A549 (cell line): ENCODE measurements at regions not wholly inside any gene's neighbourhood (a gene's known extent, or its start where the extent isn't known, plus 50 kb on each side); places are given as distances from the start of the nearest gene placed in this dataset.

Experiments used
- ATAC-seq, 2 experiments: fragments of 200-7000 bp in 1 of 2; fragments of >200 bp in 1 of 2; cut with Nextera tagmentation in 1 of 2; cut with Tn5 transposase in 1 of 2; 3 replicates each; pipeline versions ENCODE4 v1.8.0 to v1.9.1; 2018 to 2020; ENCODE audit warnings: mild to moderate bottlenecking in 1 of 2, moderate library complexity in 1 of 2
- CTCF ChIA-PET: fragments of 300-600 bp; sonication (Branson Sonifier 250); formaldehyde crosslinking; extraction: SDS; loops from one replicate; lab custom pipeline; 2021; ENCODE audit warnings: antibody characterized with exemption, inconsistent platforms; lab: Yijun Ruan, JAX
- POLR2A ChIA-PET: fragments of 350-600 bp; formaldehyde crosslinking; extraction: SDS; loops from one replicate; lab custom pipeline; 2021; ENCODE audit warnings: antibody characterized with exemption, inconsistent platforms; lab: Yijun Ruan, JAX
- DNase-seq, 2 experiments: peaks; one replicate each; pipeline versions ENCODE4 v3.0.0 to v3.0.0-alpha.2; 2011 to 2016; ENCODE audit warnings: low read depth in 1 of 2, low spot score in 1 of 2
- FAIRE-seq: peaks from 2 replicates; lab custom pipeline; 2011; peaks lifted over from hg19 to GRCh38; lab: Jason Lieb, UNC
- H3K27ac ChIP-seq, 2 experiments: fragments of >200 bp; sonication (Bioruptor Twin); formaldehyde crosslinking; 3 replicates each; pipeline ENCODE4 v1.5.1; 2016 to 2017
- H3K4me1 ChIP-seq: fragments of >200 bp; sonication (Bioruptor Twin); formaldehyde crosslinking; 3 replicates; pipeline ENCODE4 v1.6.1; 2016
- H3K4me2 ChIP-seq: fragments of >200 bp; sonication (Bioruptor Twin); formaldehyde crosslinking; 3 replicates; pipeline ENCODE4 v1.6.1; 2016
- H3K4me3 ChIP-seq: fragments of >200 bp; sonication (Bioruptor Twin); formaldehyde crosslinking; 3 replicates; pipeline ENCODE4 v1.5.1; 2016
- H3K9me3 ChIP-seq: fragments of >200 bp; sonication (Bioruptor Twin); formaldehyde crosslinking; 3 replicates; pipeline ENCODE4 v1.6.1; 2016
- CBX8 ChIP-seq: fragments of 200-600 bp; sonication (generic); IDR thresholded peaks from 2 replicates; pipeline ENCODE4 v1.6.1; 2016
- CEBPB ChIP-seq, 2 experiments: fragments of >200 bp in 1 of 2; sonication (Bioruptor Twin) in 1 of 2; formaldehyde crosslinking in 1 of 2; IDR thresholded peaks; 2 replicates each; pipeline ENCODE4 v1.6.1; 2012 to 2016
- CHD2 ChIP-seq: fragments of 150-350 bp; IDR thresholded peaks from 2 replicates; pipeline ENCODE4 v1.6.1; 2014; ENCODE audit warnings: low read length; ENCODE audit not compliant: partially characterized antibody
- EP300 ChIP-seq, 2 experiments: fragments of >200 bp; sonication (Bioruptor Twin); formaldehyde crosslinking; IDR thresholded peaks; 2 replicates in 1 of 2; 3 replicates in 1 of 2; pipeline ENCODE4 v1.6.1; 2016 to 2017
- KDM1A ChIP-seq: fragments of 200-600 bp; sonication (generic); IDR thresholded peaks from 2 replicates; pipeline ENCODE4 v1.6.1; 2016; ENCODE audit warnings: low read depth, mild to moderate bottlenecking
- NR3C1 ChIP-seq: fragments of >200 bp; sonication (Bioruptor Twin); formaldehyde crosslinking; IDR thresholded peaks from 3 replicates; pipeline ENCODE4 v1.6.1; 2017
- PBX3 ChIP-seq: IDR thresholded peaks from 2 replicates; pipeline ENCODE4 v1.6.1; 2012
- POLR2A ChIP-seq: IDR thresholded peaks from 2 replicates; pipeline ENCODE4 v1.6.1; 2012; ENCODE audit warnings: mild to moderate bottlenecking, low read length
- POLR2AphosphoS2 ChIP-seq: conservative IDR thresholded peaks from 2 replicates; pipeline ENCODE4 v1.6.1; 2012; ENCODE audit warnings: low read length, improper control_type of control experiment, inconsistent platforms
- REST ChIP-seq: fragments of 200-600 bp; sonication (generic); IDR thresholded peaks from 2 replicates; pipeline ENCODE4 v1.6.1; 2016; ENCODE audit warnings: antibody characterized with exemption, mild to moderate bottlenecking, moderate library complexity
- TFCP2L1 ChIP-seq: fragments of 250-450 bp; sonication (Bioruptor Pico); IDR thresholded peaks from 2 replicates; pipeline ENCODE4 v1.5.0; 2021; ENCODE audit warnings: mild to moderate bottlenecking
- WGBS: methylation state at CpG from one replicate; pipeline ENCODE4 v1.1.6; 2017; ENCODE audit errors: missing lambda C conversion rate; 5-methylcytosine and 5-hydroxymethylcytosine counted together

GRCh38 chrX:84258708-84259107 is 70.7 kb upstream of the RPS6KA6 start (continued):
- TF ChIP-seq EP300 (IDR thresholded peaks at IDR 0.05), result no peak
- no peak for TF ChIP-seq CHD2
- no peak for TF ChIP-seq PBX3
- no peak for TF ChIP-seq CBX8
- TF ChIP-seq, all 56 proteins: peak for 0

GRCh38 chrX:84248226-84248625 is 60.2 kb upstream of the RPS6KA6 start:
- no peaks in the 10 kb centered on the region for H3K4me1 ChIP-seq
- 18% methylated on average over 1 of the region's 1 CpG for WGBS

GRCh38 chrX:84240848-84241565 is 53.0 kb upstream of the RPS6KA6 start:
- Histone ChIP-seq H3K27ac (no peak overlapping the region), H3K9me3 (no peaks in the 10 kb centered on the region), H3K4me1 (no peaks in the 10 kb centered on the region), H3K4me2 (no peak overlapping the region), H3K4me3 (no peak overlapping the region)
- POLR2A ChIA-PET, result no interaction called here
- WGBS, result 38% methylated on average over 7 of the region's 7 CpGs
- no peak for ATAC-seq
- CTCF ChIA-PET, result no interaction called here
- no peak for FAIRE-seq
- TF ChIP-seq NR3C1, result no peak
- no peak for TF ChIP-seq POLR2A
- no peak for TF ChIP-seq CBX8
- TF ChIP-seq CHD2, result no peak
- TF ChIP-seq KDM1A, result no peak
- no peak for TF ChIP-seq CEBPB (IDR thresholded peaks at IDR 0.05)
- no peak for TF ChIP-seq REST
- TF ChIP-seq EP300 (IDR thresholded peaks at IDR 0.05), result no peak
- TF ChIP-seq TFCP2L1, result no peak
- no peak for DNase-seq

More at GRCh38 chrX:84248226-84248625, 60.2 kb upstream of the RPS6KA6 start:
- Histone ChIP-seq H3K4me3 (no peak overlapping the region), H3K9me3 (no peaks in the 10 kb centered on the region), H3K4me2 (no peak overlapping the region), H3K27ac (no peak overlapping the region)
- CTCF ChIA-PET, result no interaction called here
- no peak for FAIRE-seq
- TF ChIP-seq CBX8 (no peak), POLR2AphosphoS2 (no peak), POLR2A (no peak)
- ATAC-seq, result no peak
- POLR2A ChIA-PET, result no interaction called here
- DNase-seq, result no peak
